ENCODE measurements at regions not wholly inside any gene's neighbourhood (a gene's known extent, or its start where the extent isn't known, plus 50 kb on each side); places are given as distances from the start of the nearest gene placed in this dataset.

- no peak for TF ChIP-seq CTCF (IDR thresholded peaks at IDR 0.05)
- TF ChIP-seq POLR2A (IDR thresholded peaks at IDR 0.05) = no peak
Measured at GRCh38 chr2:220491670-220492069, 864.2 kb downstream of the SLC4A3 start.
